ENCODE measurements at regions not wholly inside any gene's neighbourhood (a gene's known extent, or its start where the extent isn't known, plus 50 kb on each side); places are given as distances from the start of the nearest gene placed in this dataset.

DNA sequence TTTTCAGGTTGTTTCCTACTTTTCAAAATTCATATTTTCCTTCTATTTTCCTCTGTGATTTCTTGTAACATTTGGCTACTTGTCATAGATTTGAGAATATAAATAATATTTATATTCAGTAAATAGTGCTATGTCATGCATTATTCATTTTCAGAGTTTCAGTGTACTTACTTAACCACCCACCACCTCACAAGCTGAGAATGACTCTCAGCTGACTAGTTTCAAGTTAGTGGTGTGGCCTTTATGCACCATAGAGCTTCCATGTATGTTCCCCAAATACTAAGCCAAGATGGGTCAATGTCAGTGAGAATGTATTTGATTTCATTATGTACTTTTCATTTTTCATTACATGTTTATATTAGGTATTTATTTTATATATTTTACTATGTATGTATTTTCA lies 56.9 kb upstream of the RGS1 start:
- Histone ChIP-seq H3K23me2 (ENCODE audit: low read depth, low read length) (no peaks in the 10 kb centered on the region), H3K4ac (replicated peaks; ENCODE audit: insufficient read length, low read depth, low read length) (no peak overlapping the region), H4K91ac (replicated peaks; ENCODE audit: insufficient read length, low read length) (no peak overlapping the region), H2BK15ac (ENCODE audit: low read length) (no peak overlapping the region), H3K56ac (replicated peaks; ENCODE audit: insufficient read length, low read depth, low read length) (no peak overlapping the region), H3K79me1 (ENCODE audit: low read depth, low read length) (no peaks in the 10 kb centered on the region), H2BK5ac (ENCODE audit: low read depth, low read length) (no peak overlapping the region), H3K9me3 (ENCODE audit: insufficient read depth in 2 of 2, low read depth in 1 of 2, low read length in 1 of 2) (no peaks in the 10 kb centered on the region), H3K14ac (ENCODE audit: insufficient read length) (no peak overlapping the region), H2BK120ac (replicated peaks; ENCODE audit: low read depth, low read length) (no peak overlapping the region), H3K23ac (ENCODE audit: insufficient read length) (no peak overlapping the region), H3K27ac (ENCODE audit: low read depth, low read length) (no peak overlapping the region), H4K8ac (ENCODE audit: extremely low read depth, insufficient read depth, low read length) (no peak overlapping the region), H3K4me2 (ENCODE audit: insufficient read depth in 1 of 2, low read depth in 2 of 2, low read length in 2 of 2) (no peak overlapping the region), H3K4me1 (replicated peaks in 1 of 4; ENCODE audit: control insufficient read depth in 3 of 4, insufficient read depth in 4 of 4, low read length in 3 of 4) (no peaks in the 10 kb centered on the region), H3K18ac (ENCODE audit: extremely low read depth, low read length) (no peak overlapping the region), H3K36me3 (ENCODE audit: control insufficient read depth in 2 of 4, insufficient read depth in 4 of 4, low read length in 3 of 4) (no peaks in the 10 kb centered on the region), H3K4me3 (ENCODE audit: extremely low read depth in 1 of 4, insufficient read depth in 2 of 4, low read depth in 3 of 4, low read length in 4 of 4) (no peak overlapping the region), H2BK20ac (ENCODE audit: low read length) (no peak overlapping the region), H4K20me1 (replicated peaks in 1 of 2; ENCODE audit: control insufficient read depth in 1 of 2, insufficient read depth in 2 of 2, low read length in 2 of 2) (no peaks in the 10 kb centered on the region), H2AFZ (ENCODE audit: low read length) (no peak overlapping the region), H2AK5ac (ENCODE audit: low read depth, low read length) (no peak overlapping the region), H2BK12ac (ENCODE audit: low read depth, low read length) (no peak overlapping the region), H3K27me3 (replicated peaks in 1 of 4; ENCODE audit: control insufficient read depth in 3 of 4, extremely low read depth in 1 of 4, insufficient read depth in 3 of 4, low read length in 3 of 4) (no peaks in the 10 kb centered on the region), H4K5ac (ENCODE audit: insufficient read length, low read depth, low read length) (no peak overlapping the region), H3K79me2 (ENCODE audit: control insufficient read depth in 1 of 2, insufficient read depth in 2 of 2, low read length in 2 of 2) (no peaks in the 10 kb centered on the region), H3K9ac (replicated peaks in 1 of 4; ENCODE audit: extremely low read depth in 1 of 4, low read depth in 3 of 4, low read length in 3 of 4) (no peak overlapping the region)
- no peak for TF ChIP-seq NANOG (IDR thresholded peaks at IDR 0.05; ENCODE audit: insufficient read depth, low read depth, low read length, poor library complexity, severe bottlenecking)
- TF ChIP-seq RXRA (IDR thresholded peaks at IDR 0.05; ENCODE audit: insufficient read depth, low read depth, low read length), result no peak
- no peak for TF ChIP-seq HDAC2 (IDR thresholded peaks at IDR 0.05; ENCODE audit: borderline replicate concordance in 1 of 2, low read depth in 2 of 2, low read length in 2 of 2)
- TF ChIP-seq SIX5 (IDR thresholded peaks at IDR 0.05; ENCODE audit: low read depth, low read length), result no peak
- no peak for TF ChIP-seq SP2 (IDR thresholded peaks at IDR 0.05; ENCODE audit: low read length)
- no peak for TF ChIP-seq EP300 (IDR thresholded peaks at IDR 0.05; ENCODE audit: borderline replicate concordance in 1 of 2, low read depth in 2 of 2, low read length in 2 of 2)
- TF ChIP-seq CREB1 (IDR thresholded peaks at IDR 0.05), result no peak
- TF ChIP-seq PHF8 (conservative IDR thresholded peaks at IDR 0.05; ENCODE audit: low read depth, low read length), result no peak
- no peak for TF ChIP-seq KDM5A (IDR thresholded peaks at IDR 0.05; ENCODE audit: low read length)
- TF ChIP-seq CTBP2 (IDR thresholded peaks at IDR 0.05; ENCODE audit: borderline replicate concordance, insufficient read depth, insufficient read length, low read length), result no peak
- ChIA-PET CTCF (ENCODE audit: partially characterized antibody) (interaction anchor here (1.0 kb wide), 1 partner anchor 12 kb away, joined by 5 read pairs; no protein-coding TSS in a partner anchor), POLR2A (ENCODE audit: partially characterized antibody) (no interaction called here)
- FAIRE-seq, result no peak
- DNase-seq (ENCODE audit: low read depth in 1 of 2, low spot score in 2 of 2), result no peak

Data from H1 (cell line).